ENCODE measurements at regions not wholly inside any gene's neighbourhood (a gene's known extent, or its start where the extent isn't known, plus 50 kb on each side); places are given as distances from the start of the nearest gene placed in this dataset.

- Histone ChIP-seq H3K27me3 (no peaks in the 10 kb centered on the region), H3K4me3 (no peak overlapping the region), H3K4me1 (peaks cover 4% of the 10 kb centered on the region), H3K36me3 (replicated peaks in 1 of 2; ENCODE audit: insufficient read depth in 1 of 2, low read depth in 2 of 2) (no peaks in the 10 kb centered on the region), H3K27ac (no peak overlapping the region), H3K9me3 (no peaks in the 10 kb centered on the region)
- ATAC-seq (no peak), DNase-seq (no peak)
- intact Hi-C loops (cut with DNase I), result no loop called here
- WGBS, 2 donors, result 89 to 94% methylated on average over 1 of the region's 1 CpG
- no peak for TF ChIP-seq CTCF (IDR thresholded peaks at IDR 0.05)
- no peak for TF ChIP-seq POLR2A (IDR thresholded peaks at IDR 0.05)
These were observed 409.2 kb downstream of the HTR1A start for GRCh38 chr5:63553073-63553472.

GRCh38 chr5:63535840-63536602 lies 426.2 kb downstream of the HTR1A start:
- ATAC-seq, result no peak
- Histone ChIP-seq H3K27ac (no peak overlapping the region), H3K27me3 (no peaks in the 10 kb centered on the region), H3K9me3 (no peaks in the 10 kb centered on the region), H3K4me3 (no peak overlapping the region), H3K4me1 (no peaks in the 10 kb centered on the region), H3K36me3 (replicated peaks in 1 of 2; ENCODE audit: insufficient read depth in 1 of 2, low read depth in 2 of 2) (no peaks in the 10 kb centered on the region)
- DNase-seq, result no peak
- TF ChIP-seq POLR2A (IDR thresholded peaks at IDR 0.05) (no peak), CTCF (IDR thresholded peaks at IDR 0.05) (no peak)
- intact Hi-C loops (cut with DNase I), result no loop called here

GRCh38 chr5:63524281-63524680 lies 438.0 kb downstream of the HTR1A start:
- Histone ChIP-seq H3K4me1 (no peaks in the 10 kb centered on the region), H3K27me3 (no peaks in the 10 kb centered on the region), H3K9me3 (no peaks in the 10 kb centered on the region), H3K4me3 (no peak overlapping the region), H3K27ac (no peak overlapping the region), H3K36me3 (replicated peaks in 1 of 2; ENCODE audit: insufficient read depth in 1 of 2, low read depth in 2 of 2) (no peaks in the 10 kb centered on the region)
- ATAC-seq (no peak), DNase-seq (no peak)
- WGBS, 2 donors, result 29 to 57% methylated on average over 1 of the region's 1 CpG
- intact Hi-C loops (cut with DNase I), result no loop called here
- no peak for TF ChIP-seq POLR2A (IDR thresholded peaks at IDR 0.05)
- TF ChIP-seq CTCF (IDR thresholded peaks at IDR 0.05), result no peak

- Histone ChIP-seq H3K9me3 (no peaks in the 10 kb centered on the region), H3K36me3 (replicated peaks in 1 of 2; ENCODE audit: insufficient read depth in 1 of 2, low read depth in 2 of 2) (no peaks in the 10 kb centered on the region), H3K27ac (no peak overlapping the region), H3K4me3 (no peak overlapping the region), H3K27me3 (no peaks in the 10 kb centered on the region), H3K4me1 (no peaks in the 10 kb centered on the region)
- intact Hi-C loops (cut with DNase I), result no loop called here
- no peak for TF ChIP-seq CTCF (IDR thresholded peaks at IDR 0.05)
- DNase-seq (no peak), ATAC-seq (no peak)
These were observed 446.2 kb downstream of the HTR1A start for GRCh38 chr5:63516006-63516405.

- no peak overlapping the region for H3K27ac ChIP-seq
- 27 to 34% methylated on average over 3 of the region's 3 CpGs for WGBS, 2 donors
- H3K4me3 ChIP-seq, result no peak overlapping the region
- no peaks in the 10 kb centered on the region for H3K27me3 ChIP-seq
- ATAC-seq (no peak), DNase-seq (no peak)
- no peaks in the 10 kb centered on the region for H3K9me3 ChIP-seq
- intact Hi-C loops (cut with DNase I), result no loop called here
- H3K36me3 ChIP-seq (replicated peaks in 1 of 2; ENCODE audit: insufficient read depth in 1 of 2, low read depth in 2 of 2), result no peaks in the 10 kb centered on the region
- H3K4me1 ChIP-seq, result no peaks in the 10 kb centered on the region
- TF ChIP-seq POLR2A (IDR thresholded peaks at IDR 0.05), result no peak
- TF ChIP-seq CTCF (IDR thresholded peaks at IDR 0.05), result no peak
These were observed 462.0 kb downstream of the HTR1A start for GRCh38 chr5:63500242-63500641.
